GM18909 (cell line): ENCODE measurements at regions not wholly inside any gene's neighbourhood (a gene's known extent, or its start where the extent isn't known, plus 50 kb on each side); places are given as distances from the start of the nearest gene placed in this dataset.
"Not testable (repeated sequence)": the region's sequence is repeated elsewhere in the genome, so short reads cannot be mapped to it uniquely, and the experiment has no call there.

ENCODE experiments used
- ATAC-seq: cut with Tn5 transposase; IDR thresholded peaks from one replicate; pipeline ENCODE4 v1.9.1; 2021; ENCODE audit warnings: mild to moderate bottlenecking; ENCODE audit not compliant: unreplicated experiment, poor library complexity

GRCh38 chr10:42984035-42984610, 92.7 kb upstream of the RET start:
- no peak for ATAC-seq

- ATAC-seq: no peak
Measured at GRCh38 chr10:42984761-42985325, 92.0 kb upstream of the RET start.

- no peak for ATAC-seq
Measured at GRCh38 chr10:42985436-42986316, 91.2 kb upstream of the RET start.

DNA sequence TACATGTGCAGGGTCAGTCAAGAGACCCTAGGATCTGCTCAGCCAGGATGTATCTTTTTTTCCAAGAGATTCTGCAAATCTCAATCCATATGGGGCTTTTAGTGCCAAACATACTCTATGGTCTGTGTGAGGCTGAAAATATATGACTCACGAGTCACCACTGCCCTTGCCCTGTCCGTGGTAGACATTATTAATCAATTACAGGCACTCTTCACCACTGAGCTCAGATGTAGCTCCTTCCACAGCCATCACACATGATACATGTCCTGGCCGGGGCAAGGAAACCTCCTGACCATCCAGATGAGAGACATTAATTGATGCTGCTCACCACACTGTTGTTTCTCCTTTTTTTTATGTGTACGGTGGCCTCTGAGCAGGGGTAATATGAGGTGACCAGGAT, 90.2 kb upstream of the RET start:
- no peak for ATAC-seq

GRCh38 chr10:42987121-42987541, 89.7 kb upstream of the RET start:
- no peak for ATAC-seq

DNA sequence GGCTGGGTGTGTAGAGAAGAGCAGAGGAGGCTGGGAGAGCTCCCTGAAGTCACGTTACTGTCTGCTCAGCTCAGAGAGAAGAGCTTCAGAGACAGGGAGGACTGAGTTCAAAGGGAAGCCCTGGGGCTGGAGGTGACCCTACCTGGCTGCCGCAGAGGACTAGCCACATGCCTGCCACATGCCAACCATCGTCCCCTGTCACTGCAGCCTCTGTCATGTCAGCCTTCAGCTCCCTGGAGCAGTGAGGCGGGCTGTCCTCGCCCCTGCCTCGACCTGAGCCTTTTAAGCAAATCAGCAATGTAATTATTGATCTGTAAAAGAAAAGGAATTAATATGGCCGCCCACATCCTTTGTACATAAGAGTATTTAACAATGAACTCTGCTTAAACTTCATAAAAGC, 89.3 kb upstream of the RET start:
- ATAC-seq: no peak

DNA sequence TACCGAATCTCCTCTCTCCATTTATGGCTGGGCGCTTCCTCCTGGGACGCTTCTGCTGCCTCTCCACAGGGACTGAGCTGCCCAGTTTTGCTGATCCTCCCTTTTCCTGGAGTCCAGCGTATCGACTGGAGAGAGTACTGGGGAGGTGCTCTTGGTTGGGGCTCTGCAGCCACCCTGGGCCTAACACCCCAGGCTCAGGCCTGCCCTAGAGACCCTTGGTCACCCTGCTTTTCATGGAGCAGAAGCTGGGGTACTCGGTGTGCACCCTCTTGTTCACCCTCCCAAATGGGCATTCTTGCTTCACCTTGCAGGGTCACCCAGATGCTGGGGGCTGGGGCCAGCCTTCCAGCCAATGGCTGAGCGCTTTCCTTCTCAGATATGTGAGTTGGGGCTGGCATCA, 88.8 kb upstream of the RET start:
- ATAC-seq: no peak

- no peak for ATAC-seq
Measured at GRCh38 chr10:42988517-42989395, 88.1 kb upstream of the RET start.

DNA sequence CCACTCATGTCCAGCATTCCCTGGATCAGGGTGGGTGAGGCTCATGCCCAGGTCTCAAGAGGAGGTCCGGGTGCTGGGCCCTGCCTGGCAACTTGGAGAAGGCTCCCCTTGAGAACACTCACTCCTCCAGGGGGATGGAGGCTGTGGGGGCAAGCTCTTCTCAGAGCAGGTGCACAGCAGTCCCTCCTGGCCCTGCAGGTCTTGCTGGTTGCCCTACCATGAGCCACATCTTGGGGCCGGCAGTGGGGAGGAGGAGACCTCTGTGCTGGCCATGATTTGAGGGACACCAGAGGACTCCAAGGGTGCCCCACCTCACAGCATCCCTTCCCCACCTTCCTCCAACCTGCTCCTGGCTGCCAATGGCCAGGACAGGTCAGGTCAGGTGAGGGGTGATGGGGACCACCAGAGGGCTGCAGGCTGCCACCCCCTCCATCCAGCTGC, 87.4 kb upstream of the RET start:
- no peak for ATAC-seq

DNA sequence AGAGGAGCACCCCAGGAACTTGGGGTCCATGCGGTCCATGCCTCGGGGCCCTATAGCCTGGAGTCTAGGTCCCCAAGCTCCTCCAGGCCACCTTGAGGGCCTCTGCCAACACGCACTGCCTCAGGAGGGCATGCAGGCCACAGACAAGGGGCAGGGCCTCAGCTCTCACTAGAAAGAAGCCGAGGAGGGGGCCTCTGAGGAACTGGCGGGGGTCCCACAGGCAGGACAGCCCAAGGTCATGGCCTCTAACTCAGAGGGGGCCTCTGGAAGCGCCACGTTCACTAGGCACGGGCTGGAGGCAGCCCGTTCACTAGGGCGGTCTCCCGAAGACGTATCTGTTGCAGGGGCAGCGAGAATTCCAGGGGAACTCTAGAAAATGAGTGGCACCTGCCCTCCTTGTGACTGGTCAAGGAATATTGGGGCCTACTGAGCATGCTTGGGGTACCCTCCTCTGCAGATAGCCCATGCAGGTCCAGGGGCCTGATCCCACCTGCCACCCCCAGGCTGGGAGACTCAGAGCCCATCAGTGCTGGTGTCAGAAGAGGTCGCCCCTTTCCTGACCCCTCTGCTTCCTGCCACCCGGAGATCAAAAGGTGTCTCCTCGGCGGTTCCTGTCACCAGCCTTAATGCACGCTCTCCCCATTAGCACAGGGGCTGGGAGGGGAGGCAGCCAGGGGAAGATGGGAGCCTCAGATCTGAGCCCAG, 86.7 kb upstream of the RET start:
- ATAC-seq: no peak

DNA sequence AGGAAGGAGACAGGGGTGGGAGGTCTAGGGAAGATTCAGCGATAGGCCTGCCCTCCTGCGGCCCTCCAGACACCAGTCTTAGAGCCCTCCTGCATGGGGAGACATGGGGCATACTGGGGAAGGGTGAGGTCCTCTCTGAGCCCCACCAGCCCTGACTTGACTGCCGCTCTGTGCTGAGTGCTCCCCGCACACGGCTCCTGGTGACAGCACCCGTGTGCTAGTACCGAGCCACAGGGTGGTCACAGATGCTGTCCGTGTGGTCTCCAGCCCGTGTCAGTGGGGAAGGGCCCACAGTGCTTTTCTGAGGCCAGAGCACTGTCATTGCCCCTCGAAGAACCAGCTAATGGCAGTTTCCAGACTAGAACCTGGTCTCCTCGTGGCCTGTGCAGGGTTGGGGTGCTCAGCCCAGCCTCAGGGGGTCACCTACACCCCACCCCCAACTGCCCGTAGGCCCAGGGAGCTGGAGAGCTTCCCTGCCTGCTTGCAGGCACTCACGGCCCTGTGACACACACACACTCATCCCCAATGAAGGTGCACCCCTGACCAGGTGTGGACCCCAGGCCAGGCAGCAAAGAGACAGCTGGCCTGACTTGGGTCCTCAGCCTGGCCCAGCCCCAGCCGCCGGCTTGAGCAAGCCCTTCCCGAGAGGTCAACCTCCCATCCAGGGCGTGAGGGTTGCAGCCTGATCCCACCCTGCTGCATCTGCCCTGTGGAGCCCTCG, 86.0 kb upstream of the RET start:
- no peak for ATAC-seq

- no peak for ATAC-seq
Measured at GRCh38 chr10:42991442-42992098, 85.3 kb upstream of the RET start.

GRCh38 chr10:42992156-42992956, 84.5 kb upstream of the RET start:
- ATAC-seq: no peak

- no peak for ATAC-seq
Measured at GRCh38 chr10:42992957-42993390, 83.9 kb upstream of the RET start.

DNA sequence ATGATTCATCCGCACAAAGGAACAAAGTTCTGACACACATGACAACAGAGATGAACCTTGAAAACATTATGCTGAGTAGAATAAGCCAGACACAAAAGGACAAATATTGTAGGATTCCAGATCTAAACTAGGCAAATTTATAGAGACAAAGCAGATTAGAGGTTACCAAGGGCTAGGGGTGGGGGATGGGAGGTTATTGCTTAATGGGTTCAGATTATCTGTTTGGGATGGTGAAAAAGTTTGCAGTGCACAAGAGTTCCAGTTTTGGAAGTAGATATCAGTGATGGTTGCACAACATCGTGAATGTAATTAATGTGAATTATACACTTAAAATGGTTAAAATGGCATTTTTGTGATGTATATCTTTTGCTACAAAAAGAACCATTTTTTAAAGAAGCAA, 82.0 kb upstream of the RET start:
- ATAC-seq: not testable (repeated sequence)

DNA sequence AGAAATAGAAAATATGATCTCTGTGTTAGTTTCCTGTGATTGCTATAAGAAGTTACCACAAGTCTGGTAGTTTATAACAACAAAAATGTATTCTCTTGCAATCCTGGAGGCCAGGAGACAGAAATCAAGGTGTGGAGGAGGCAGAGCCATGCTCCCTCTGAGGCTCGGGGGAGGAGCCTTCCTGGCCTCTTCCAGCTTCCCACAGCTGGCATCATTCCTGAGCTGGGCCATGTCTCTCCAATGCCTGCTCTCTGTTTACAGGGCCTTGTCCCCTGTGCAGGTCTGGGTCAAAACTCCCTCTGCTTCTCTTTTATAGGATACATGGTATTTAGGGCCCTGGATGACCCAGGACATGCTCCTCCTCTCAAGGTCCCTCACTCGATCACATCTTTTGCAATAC, 81.3 kb upstream of the RET start:
- ATAC-seq: no peak

DNA sequence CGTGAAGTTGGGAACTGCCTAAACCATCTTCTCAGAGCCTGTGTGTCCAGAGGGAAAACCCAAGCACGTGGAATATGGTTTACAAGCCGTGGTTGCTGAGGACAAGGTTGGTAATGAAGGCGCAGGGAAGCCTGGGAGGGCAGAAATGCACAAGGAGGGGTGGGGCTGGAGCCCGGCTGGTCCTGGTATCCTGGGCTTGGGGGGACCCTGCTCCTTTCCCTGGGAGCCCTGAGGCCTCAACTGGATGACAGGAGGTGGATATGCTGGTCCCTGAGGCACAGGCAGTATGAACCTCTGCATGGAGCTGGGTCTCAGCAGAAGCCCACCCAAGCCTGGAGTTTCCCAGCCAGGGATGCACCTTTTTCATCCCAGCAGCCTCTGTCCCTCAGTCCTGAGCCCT, 80.3 kb upstream of the RET start:
- no peak for ATAC-seq
